HEK293 (cell line): ENCODE measurements at regions not wholly inside any gene's neighbourhood (a gene's known extent, or its start where the extent isn't known, plus 50 kb on each side); places are given as distances from the start of the nearest gene placed in this dataset.

Source experiments
- CTCF ChIA-PET: fragments of 350-600 bp; formaldehyde crosslinking; extraction: SDS; loops from one replicate; lab custom pipeline; 2021; ENCODE audit warnings: antibody characterized with exemption; lab: Yijun Ruan, JAX
- POLR2A ChIA-PET: fragments of 300-600 bp; formaldehyde crosslinking; extraction: SDS; loops from one replicate; lab custom pipeline; 2020; ENCODE audit warnings: antibody characterized with exemption, inconsistent platforms; lab: Yijun Ruan, JAX
- H3K27ac ChIP-seq: fragments of 200-500 bp; sonication (Bioruptor generic); 2 replicates; pipeline ENCODE4 v1.5.1; 2014; ENCODE audit warnings: low read depth, low read length, control low read depth, inconsistent platforms; ENCODE audit errors: extremely low read depth
- H3K36me3 ChIP-seq, 2 experiments: fragments of 200-500 bp in 1 of 2; sonication (Bioruptor generic) in 1 of 2; 1 replicate in 1 of 2; 2 replicates in 1 of 2; pipeline ENCODE4 v1.5.1; 2014 to 2017; ENCODE audit warnings: inconsistent platforms in 2 of 2, low read length in 2 of 2; ENCODE audit not compliant: control insufficient read depth in 2 of 2, insufficient read depth in 1 of 2
- H3K4me1 ChIP-seq: fragments of 200-500 bp; sonication (Bioruptor generic); 2 replicates; pipeline ENCODE4 v1.5.1; 2014; ENCODE audit warnings: mild to moderate bottlenecking, low read length, inconsistent platforms; ENCODE audit not compliant: control insufficient read depth, insufficient read depth
- H3K4me3 ChIP-seq: 2 replicates; pipeline ENCODE4 v1.5.1; 2011; ENCODE audit warnings: low read depth, mild to moderate bottlenecking, control low read depth, low read length, moderate library complexity
- H3K9me3 ChIP-seq: fragments of 200-500 bp; sonication (Bioruptor generic); 2 replicates; pipeline ENCODE4 v1.5.1; 2014; ENCODE audit warnings: low read depth, low read length, inconsistent platforms; ENCODE audit not compliant: control insufficient read depth, insufficient read depth
- BCL11A ChIP-seq: fragments of 450-650 bp; formaldehyde crosslinking; IDR thresholded peaks from 2 replicates; pipeline ENCODE4 v1.5.1; 2016; ENCODE audit warnings: low read depth, missing biosample characterization, missing genetic modification characterization
- CTCF ChIP-seq: fragments of 450-650 bp; formaldehyde crosslinking; IDR thresholded peaks from 2 replicates; pipeline ENCODE4 v1.5.1; 2016; ENCODE audit warnings: missing biosample characterization, missing genetic modification characterization
- MZF1 ChIP-seq: fragments of 450-650 bp; formaldehyde crosslinking; IDR thresholded peaks from 2 replicates; pipeline ENCODE4 v1.5.1; 2017; ENCODE audit warnings: missing biosample characterization, missing genetic modification characterization, borderline replicate concordance
- REPIN1 ChIP-seq: fragments of 450-650 bp; formaldehyde crosslinking; IDR thresholded peaks from 2 replicates; pipeline ENCODE4 v1.5.1; 2017; ENCODE audit warnings: missing biosample characterization, missing genetic modification characterization, low read depth
- SP2 ChIP-seq: fragments of 450-650 bp; formaldehyde crosslinking; IDR thresholded peaks from 2 replicates; pipeline ENCODE4 v1.5.1; 2016; ENCODE audit warnings: missing biosample characterization, missing genetic modification characterization
- ZFP41 ChIP-seq: fragments of 450-650 bp; formaldehyde crosslinking; IDR thresholded peaks from 2 replicates; pipeline ENCODE4 v1.5.1; 2016; ENCODE audit warnings: missing biosample characterization, missing genetic modification characterization, borderline replicate concordance
- ZNF155 ChIP-seq: fragments of 450-650 bp; formaldehyde crosslinking; IDR thresholded peaks from 2 replicates; pipeline ENCODE4 v1.5.1; 2016; ENCODE audit warnings: missing biosample characterization, missing genetic modification characterization
- ZNF169 ChIP-seq: fragments of 450-650 bp; formaldehyde crosslinking; IDR thresholded peaks from 2 replicates; pipeline ENCODE4 v1.5.1; 2016; ENCODE audit warnings: missing biosample characterization, missing genetic modification characterization
- ZNF223 ChIP-seq: fragments of 450-650 bp; formaldehyde crosslinking; IDR thresholded peaks from 2 replicates; pipeline ENCODE4 v1.5.1; 2016; ENCODE audit warnings: missing biosample characterization, missing genetic modification characterization
- ZNF311 ChIP-seq: fragments of 450-650 bp; formaldehyde crosslinking; IDR thresholded peaks from 2 replicates; pipeline ENCODE4 v1.5.1; 2017; ENCODE audit warnings: missing biosample characterization, missing genetic modification characterization, borderline replicate concordance
- ZNF433 ChIP-seq: fragments of 450-650 bp; formaldehyde crosslinking; IDR thresholded peaks from 2 replicates; pipeline ENCODE4 v1.5.1; 2016; ENCODE audit warnings: missing biosample characterization, missing genetic modification characterization, low read depth
- ZNF518A ChIP-seq: fragments of 450-650 bp; formaldehyde crosslinking; conservative IDR thresholded peaks from 2 replicates; pipeline ENCODE4 v1.5.1; 2016; ENCODE audit warnings: low read depth, missing biosample characterization, missing genetic modification characterization
- ZNF521 ChIP-seq: fragments of 450-650 bp; formaldehyde crosslinking; IDR thresholded peaks from 2 replicates; pipeline ENCODE4 v1.5.1; 2017; ENCODE audit warnings: missing biosample characterization, mild to moderate bottlenecking, missing genetic modification characterization
- ZNF629 ChIP-seq: fragments of 450-650 bp; formaldehyde crosslinking; IDR thresholded peaks from 2 replicates; pipeline ENCODE4 v1.5.1; 2017; ENCODE audit warnings: missing biosample characterization, missing genetic modification characterization
- ZNF654 ChIP-seq: fragments of 450-650 bp; formaldehyde crosslinking; IDR thresholded peaks from 2 replicates; pipeline ENCODE4 v1.5.1; 2016; ENCODE audit warnings: low read depth, missing biosample characterization, missing genetic modification characterization
- ZNF701 ChIP-seq: fragments of 450-650 bp; formaldehyde crosslinking; IDR thresholded peaks from 2 replicates; pipeline ENCODE4 v1.5.1; 2016; ENCODE audit warnings: missing biosample characterization, missing genetic modification characterization
- ZNF792 ChIP-seq: fragments of 450-650 bp; formaldehyde crosslinking; IDR thresholded peaks from 2 replicates; pipeline ENCODE4 v1.5.1; 2016; ENCODE audit warnings: missing biosample characterization, missing genetic modification characterization
- TF ChIP-seq, protein P1 (sequence below): fragments of 450-650 bp; formaldehyde crosslinking; IDR thresholded peaks from 2 replicates; pipeline ENCODE4 v1.5.1; 2016; ENCODE audit warnings: missing biosample characterization, missing genetic modification characterization
- TF ChIP-seq, protein P2 (sequence below): fragments of 450-650 bp; formaldehyde crosslinking; IDR thresholded peaks from 2 replicates; pipeline ENCODE4 v1.5.1; 2016; ENCODE audit warnings: missing biosample characterization, missing genetic modification characterization
- TF ChIP-seq, protein P3 (sequence below): fragments of 450-650 bp; formaldehyde crosslinking; IDR thresholded peaks from 2 replicates; pipeline ENCODE4 v1.5.1; 2017; ENCODE audit warnings: missing biosample characterization, missing genetic modification characterization

GRCh38 chr5:42880496-42881150 is 68.9 kb upstream of the SELENOP start:
- TF ChIP-seq ZNF701 (no peak), ZNF521 (tag by site-specific recombination) (no peak), ZNF629 (tag by site-specific recombination) (no peak)
- H3K4me3 ChIP-seq = no peak overlapping the region
- no peaks in the 10 kb centered on the region for H3K36me3 ChIP-seq
- H3K4me1 ChIP-seq = no peaks in the 10 kb centered on the region
- no peaks in the 10 kb centered on the region for H3K9me3 ChIP-seq
- POLR2A ChIA-PET = no interaction called here
- no peak overlapping the region for H3K27ac ChIP-seq
- CTCF ChIA-PET = interaction anchor here (0.6 to 1.8 kb wide), 7 partner anchors 9 to 458 kb away, joined by 3 to 5 read pairs (median 4); no protein-coding TSS in a partner anchor

GRCh38 chr5:42879291-42879690 is 67.6 kb upstream of the SELENOP start:
- POLR2A ChIA-PET = no interaction called here
- TF ChIP-seq ZNF518A (tag by site-specific recombination) (no peak), ZNF169 (no peak), ZFP41 (tag by site-specific recombination) (no peak), ZNF433 (tag by site-specific recombination) (no peak), ZNF792 (no peak), ZNF223 (tag by site-specific recombination) (no peak), CTCF (tag by site-specific recombination) (no peak), ZNF311 (tag by site-specific recombination) (no peak), REPIN1 (tag by site-specific recombination) (no peak), MZF1 (tag by site-specific recombination) (no peak), SP2 (no peak), ZNF155 (no peak), BCL11A (tag by site-specific recombination) (no peak), ZNF654 (no peak)
- TF ChIP-seq, protein P1, sequence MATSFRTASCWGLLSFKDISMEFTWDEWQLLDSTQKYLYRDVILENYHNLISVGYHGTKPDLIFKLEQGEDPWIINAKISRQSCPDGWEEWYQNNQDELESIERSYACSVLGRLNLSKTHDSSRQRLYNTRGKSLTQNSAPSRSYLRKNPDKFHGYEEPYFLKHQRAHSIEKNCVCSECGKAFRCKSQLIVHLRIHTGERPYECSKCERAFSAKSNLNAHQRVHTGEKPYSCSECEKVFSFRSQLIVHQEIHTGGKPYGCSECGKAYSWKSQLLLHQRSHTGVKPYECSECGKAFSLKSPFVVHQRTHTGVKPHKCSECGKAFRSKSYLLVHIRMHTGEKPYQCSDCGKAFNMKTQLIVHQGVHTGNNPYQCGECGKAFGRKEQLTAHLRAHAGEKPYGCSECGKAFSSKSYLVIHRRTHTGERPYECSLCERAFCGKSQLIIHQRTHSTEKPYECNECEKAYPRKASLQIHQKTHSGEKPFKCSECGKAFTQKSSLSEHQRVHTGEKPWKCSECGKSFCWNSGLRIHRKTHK (tag by site-specific recombination) = no peak
- TF ChIP-seq, protein P2, sequence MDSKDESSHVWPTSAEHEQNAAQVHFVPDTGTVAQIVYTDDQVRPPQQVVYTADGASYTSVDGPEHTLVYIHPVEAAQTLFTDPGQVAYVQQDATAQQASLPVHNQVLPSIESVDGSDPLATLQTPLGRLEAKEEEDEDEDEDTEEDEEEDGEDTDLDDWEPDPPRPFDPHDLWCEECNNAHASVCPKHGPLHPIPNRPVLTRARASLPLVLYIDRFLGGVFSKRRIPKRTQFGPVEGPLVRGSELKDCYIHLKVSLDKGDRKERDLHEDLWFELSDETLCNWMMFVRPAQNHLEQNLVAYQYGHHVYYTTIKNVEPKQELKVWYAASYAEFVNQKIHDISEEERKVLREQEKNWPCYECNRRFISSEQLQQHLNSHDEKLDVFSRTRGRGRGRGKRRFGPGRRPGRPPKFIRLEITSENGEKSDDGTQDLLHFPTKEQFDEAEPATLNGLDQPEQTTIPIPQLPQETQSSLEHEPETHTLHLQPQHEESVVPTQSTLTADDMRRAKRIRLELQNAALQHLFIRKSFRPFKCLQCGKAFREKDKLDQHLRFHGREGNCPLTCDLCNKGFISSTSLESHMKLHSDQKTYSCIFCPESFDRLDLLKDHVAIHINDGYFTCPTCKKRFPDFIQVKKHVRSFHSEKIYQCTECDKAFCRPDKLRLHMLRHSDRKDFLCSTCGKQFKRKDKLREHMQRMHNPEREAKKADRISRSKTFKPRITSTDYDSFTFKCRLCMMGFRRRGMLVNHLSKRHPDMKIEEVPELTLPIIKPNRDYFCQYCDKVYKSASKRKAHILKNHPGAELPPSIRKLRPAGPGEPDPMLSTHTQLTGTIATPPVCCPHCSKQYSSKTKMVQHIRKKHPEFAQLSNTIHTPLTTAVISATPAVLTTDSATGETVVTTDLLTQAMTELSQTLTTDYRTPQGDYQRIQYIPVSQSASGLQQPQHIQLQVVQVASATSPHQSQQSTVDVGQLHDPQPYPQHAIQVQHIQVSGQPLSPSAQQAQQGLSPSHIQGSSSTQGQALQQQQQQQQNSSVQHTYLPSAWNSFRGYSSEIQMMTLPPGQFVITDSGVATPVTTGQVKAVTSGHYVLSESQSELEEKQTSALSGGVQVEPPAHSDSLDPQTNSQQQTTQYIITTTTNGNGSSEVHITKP (tag by site-specific recombination) = no peak
- TF ChIP-seq, protein P3, sequence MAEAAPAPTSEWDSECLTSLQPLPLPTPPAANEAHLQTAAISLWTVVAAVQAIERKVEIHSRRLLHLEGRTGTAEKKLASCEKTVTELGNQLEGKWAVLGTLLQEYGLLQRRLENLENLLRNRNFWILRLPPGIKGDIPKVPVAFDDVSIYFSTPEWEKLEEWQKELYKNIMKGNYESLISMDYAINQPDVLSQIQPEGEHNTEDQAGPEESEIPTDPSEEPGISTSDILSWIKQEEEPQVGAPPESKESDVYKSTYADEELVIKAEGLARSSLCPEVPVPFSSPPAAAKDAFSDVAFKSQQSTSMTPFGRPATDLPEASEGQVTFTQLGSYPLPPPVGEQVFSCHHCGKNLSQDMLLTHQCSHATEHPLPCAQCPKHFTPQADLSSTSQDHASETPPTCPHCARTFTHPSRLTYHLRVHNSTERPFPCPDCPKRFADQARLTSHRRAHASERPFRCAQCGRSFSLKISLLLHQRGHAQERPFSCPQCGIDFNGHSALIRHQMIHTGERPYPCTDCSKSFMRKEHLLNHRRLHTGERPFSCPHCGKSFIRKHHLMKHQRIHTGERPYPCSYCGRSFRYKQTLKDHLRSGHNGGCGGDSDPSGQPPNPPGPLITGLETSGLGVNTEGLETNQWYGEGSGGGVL (tag by site-specific recombination) = no peak
- TF ChIP-seq, all 188 proteins: peak for 0
- CTCF ChIA-PET = interaction anchor here (0.6 to 1.8 kb wide), 5 partner anchors 10 to 509 kb away, joined by 3 to 10 read pairs (median 4); partner anchors contain the start of gene GHR

More at GRCh38 chr5:42879291-42879690, 67.6 kb upstream of the SELENOP start:
- no peaks in the 10 kb centered on the region for H3K36me3 ChIP-seq
- H3K4me3 ChIP-seq = no peak overlapping the region
- no peaks in the 10 kb centered on the region for H3K4me1 ChIP-seq
- no peak overlapping the region for H3K27ac ChIP-seq
- no peaks in the 10 kb centered on the region for H3K9me3 ChIP-seq
